Left kidney (tissue), 1 donor: ENCODE measurements at regions not wholly inside any gene's neighbourhood (a gene's known extent, or its start where the extent isn't known, plus 50 kb on each side); places are given as distances from the start of the nearest gene placed in this dataset.
"Not testable (repeated sequence)": the region's sequence is repeated elsewhere in the genome, so short reads cannot be mapped to it uniquely, and the experiment has no call there.

Experiments used
- DNase-seq: peaks from one replicate; pipeline ENCODE4 v3.0.0-alpha.2; 2013

DNA sequence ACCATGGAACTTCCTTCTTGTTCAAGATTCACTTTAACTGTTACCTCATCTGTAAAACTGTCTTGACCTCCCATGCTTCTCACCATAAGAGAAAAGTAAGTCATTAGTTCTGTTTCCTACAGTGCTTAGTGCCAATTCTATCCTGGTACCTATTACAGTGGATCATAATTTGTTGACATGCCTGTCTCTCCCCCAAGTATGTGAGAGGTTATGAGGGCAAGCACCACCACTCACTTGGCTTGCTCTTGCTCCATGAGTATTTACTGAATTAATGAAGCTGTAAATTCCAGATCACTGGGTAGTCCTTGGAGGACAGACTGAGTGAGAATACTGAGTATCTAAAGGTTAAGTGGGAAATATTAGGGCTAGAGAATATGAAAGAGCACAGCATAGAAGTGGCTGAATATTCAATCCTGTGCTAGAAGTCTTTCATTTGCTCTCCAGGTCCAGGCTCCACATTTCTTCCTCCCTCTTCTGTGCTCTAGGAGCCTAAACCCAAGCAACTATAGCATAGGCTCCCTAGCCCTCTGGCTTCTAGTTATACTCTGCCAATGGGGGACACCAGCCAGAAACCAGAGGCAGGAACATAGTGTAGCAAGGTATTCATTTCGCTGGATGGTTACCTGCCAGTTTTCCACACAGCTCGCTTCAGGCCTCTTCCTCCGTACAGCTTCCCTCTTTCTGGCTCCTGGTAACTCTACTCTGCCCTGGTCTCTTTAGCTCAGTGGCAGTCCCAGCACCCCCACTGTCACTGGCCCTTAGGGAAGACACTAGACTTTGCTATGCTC is 118.2 kb upstream of the SLC5A12 start:
- DNase-seq = no peak

DNA sequence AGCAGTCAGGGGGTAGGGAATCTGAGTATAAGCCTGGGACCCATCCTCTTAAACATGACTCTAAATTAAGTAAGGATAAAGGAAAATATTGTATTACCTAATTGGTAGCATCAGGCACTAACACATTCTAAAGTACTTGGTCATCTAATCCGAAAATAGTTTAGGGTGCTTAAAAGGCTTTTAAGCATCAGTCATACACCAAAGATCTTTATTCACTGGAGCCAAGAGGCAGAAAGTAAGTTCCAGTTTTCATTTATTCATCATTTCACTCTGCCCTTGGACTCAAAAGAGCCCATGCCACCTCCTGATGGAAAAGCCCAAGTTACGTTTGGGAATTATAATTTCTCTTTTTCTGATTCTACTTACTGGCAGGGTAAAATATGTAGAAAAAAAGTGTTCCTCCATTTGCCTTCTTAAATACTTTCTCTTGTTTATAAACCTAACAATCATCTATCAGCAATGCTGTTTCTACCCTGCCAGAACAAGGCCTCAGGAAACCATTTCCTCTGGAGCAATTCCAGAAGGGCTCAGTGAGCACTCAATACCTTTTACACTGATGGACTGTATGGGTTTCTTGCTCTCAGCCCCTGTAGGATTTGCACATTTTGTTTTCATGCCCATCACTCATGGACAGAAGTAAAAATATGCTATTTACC is 120.1 kb upstream of the SLC5A12 start:
- no peak for DNase-seq

DNA sequence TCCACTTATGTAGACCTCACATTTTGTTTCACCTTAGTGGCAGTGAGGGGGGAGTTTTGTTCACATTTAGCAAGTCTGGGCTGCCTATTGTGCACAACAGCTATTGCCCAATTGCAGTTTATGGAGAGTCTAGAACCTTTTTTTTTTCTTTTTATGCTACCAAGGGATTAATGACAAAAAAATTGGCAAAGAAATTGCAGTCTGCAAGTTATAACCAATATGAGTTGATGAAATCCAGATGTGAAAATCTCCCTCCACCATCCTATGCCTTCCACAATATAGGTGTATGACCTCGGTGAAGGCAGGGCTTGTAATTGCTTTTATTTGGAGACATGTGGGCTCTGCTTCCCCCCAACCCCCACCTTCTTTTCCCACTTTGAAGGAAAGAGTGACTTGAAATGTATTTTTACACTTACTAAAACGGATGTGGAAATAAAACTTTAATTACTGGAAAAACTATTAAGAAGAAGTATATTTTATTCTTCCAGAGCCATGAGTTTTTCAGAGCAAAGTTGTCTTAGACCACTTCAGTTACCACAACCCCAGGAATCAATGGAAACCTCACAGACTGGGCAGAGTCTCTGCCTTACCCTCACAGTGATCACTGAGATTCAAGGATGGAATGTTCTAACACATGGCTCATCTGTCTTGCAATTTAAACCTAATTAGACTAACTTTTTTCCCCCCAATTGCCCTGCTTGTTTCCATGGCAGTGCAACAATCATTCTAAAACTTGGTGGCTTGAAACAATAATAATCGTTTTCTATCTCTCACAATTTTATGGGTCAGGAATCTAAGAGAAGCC is 120.8 kb upstream of the SLC5A12 start:
- DNase-seq = no peak

DNA sequence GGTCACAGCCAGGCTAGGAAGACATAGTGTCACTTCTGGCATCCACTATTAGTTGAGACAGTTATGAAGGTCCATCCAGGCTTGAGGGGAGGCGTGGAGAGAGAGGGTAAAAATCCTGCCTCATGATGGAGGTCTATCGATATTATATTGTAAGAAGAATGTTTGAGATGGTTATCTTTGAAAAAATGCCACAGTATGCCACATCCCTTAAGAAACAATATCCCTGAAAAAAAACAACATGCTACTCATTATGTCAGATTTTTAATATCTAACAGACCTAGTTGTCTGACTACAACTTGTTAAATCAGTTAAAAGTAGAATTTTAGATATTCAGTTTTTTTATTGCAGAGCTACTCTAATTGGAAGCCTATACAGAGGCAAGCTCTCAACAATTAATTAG is 121.7 kb upstream of the SLC5A12 start:
- DNase-seq = no peak

- no peak for DNase-seq
Measured at GRCh38 chr11:26844963-26845362, 123.1 kb upstream of the SLC5A12 start.

- DNase-seq = no peak
Measured at GRCh38 chr11:26846227-26846626, 124.4 kb upstream of the SLC5A12 start.

GRCh38 chr11:26847459-26847858 is 125.6 kb upstream of the SLC5A12 start:
- no peak for DNase-seq

DNA sequence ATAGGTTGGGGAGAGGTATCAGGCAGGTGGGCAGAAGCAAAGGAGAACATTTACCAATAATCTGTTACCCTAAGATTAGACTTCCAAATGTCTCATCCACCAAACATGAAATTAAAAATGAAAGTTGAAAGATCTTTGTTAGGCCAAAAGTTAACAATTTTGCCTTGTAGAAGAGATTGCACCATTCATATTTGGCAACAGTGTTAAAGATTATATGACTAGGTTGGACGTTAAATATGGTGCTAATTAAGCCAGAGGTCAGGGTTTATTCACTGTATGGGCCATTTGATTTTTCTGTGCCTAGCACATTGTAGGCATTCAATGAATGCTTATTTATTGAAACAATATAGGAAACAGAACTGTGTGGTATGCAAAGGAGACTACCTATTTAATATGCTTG is 126.1 kb upstream of the SLC5A12 start:
- DNase-seq = no peak

DNA sequence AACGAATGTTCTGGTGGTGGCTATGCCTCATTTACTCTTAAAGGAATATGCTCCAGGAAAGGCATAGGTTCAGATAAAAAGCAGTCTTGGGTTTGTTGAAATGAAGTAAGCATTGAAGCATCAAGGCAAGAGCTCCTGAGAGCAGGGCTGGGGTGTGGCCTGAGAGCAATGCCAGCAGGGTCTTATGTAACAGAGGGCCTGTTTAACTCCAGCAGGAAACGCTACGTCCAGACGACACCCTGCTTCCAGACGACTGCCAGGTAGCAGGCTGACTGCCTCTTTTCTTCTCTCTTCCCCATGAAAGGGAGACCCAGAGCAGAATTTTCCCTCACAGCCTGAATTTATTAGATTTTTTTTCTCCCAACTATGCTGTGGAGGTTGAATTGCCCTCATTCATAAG is 127.2 kb upstream of the SLC5A12 start:
- DNase-seq = no peak

- DNase-seq = no peak
Measured at GRCh38 chr11:26851291-26851690, 129.4 kb upstream of the SLC5A12 start.

GRCh38 chr11:26851696-26852095 is 129.8 kb upstream of the SLC5A12 start:
- no peak for DNase-seq

- no peak for DNase-seq
Measured at GRCh38 chr11:26858098-26858497, 135.8 kb upstream of the FIBIN start.

GRCh38 chr11:26859416-26859815 is 134.5 kb upstream of the FIBIN start:
- no peak for DNase-seq

GRCh38 chr11:26860091-26860780 is 133.7 kb upstream of the FIBIN start:
- no peak for DNase-seq

- no peak for DNase-seq
Measured at GRCh38 chr11:26860895-26861294, 133.0 kb upstream of the FIBIN start.

- no peak for DNase-seq
Measured at GRCh38 chr11:26862801-26863200, 131.1 kb upstream of the FIBIN start.

GRCh38 chr11:26865703-26866102 is 128.2 kb upstream of the FIBIN start:
- DNase-seq = no peak

GRCh38 chr11:26867286-26867685 is 126.6 kb upstream of the FIBIN start:
- no peak for DNase-seq

DNA sequence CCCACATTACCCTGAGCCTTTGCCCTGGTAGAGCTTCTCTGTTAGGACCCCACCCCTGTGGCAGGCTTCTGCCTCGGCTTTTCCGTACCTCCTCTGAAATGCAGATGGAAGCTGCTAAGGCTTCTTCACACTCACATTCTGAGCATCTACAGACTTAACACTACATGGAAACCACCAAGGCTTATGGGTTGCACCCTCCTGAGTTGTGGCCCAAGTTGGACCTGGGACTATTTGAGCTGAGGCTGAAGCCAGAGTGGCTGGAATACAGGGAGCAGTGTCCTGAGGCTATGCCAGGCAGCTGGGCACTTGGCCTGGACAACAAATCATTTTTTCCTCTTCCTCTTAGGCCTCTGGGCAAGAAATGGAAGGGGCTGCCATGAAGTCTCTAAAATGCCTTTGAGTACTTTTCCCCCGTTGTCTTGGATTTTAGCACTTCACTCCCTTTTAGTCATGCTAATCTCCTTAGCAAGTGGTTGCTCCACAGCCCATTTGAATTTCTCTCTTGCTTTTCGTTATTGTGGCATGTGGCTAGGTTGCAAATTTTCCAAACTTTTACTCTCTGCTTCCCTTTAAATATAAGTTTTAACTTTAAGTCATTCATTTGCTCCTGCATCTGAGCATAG is 114.8 kb upstream of the FIBIN start:
- no peak for DNase-seq

DNA sequence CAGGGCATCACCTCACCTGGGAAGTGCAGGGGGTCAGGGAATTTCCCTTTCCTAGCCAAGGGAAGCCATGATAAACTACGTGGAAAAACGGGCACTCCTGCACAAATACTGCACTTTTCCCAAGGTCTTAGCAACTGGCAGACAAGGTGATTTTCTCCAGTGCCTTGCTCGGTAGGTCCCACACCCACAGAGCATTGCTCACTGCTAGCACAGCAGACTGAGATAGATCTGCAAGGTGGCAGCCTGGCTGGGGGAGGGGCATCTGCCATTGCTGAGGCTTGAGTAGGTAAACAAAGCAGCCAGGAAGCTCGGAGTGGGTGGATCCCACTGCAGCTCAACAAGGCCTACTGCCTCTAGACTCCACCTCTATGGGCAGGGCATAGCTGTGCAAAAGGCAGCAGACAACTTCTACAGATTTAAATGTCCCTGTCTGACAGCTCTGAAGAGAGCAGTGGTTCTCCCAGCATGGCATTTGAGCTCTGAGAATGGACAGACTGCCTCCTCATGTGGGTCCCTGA is 111.5 kb upstream of the FIBIN start:
- not testable (repeated sequence) for DNase-seq

GRCh38 chr11:26891501-26891900 is 102.4 kb upstream of the FIBIN start:
- DNase-seq = no peak

- DNase-seq = no peak
Measured at GRCh38 chr11:26896719-26897118, 97.2 kb upstream of the FIBIN start.
